Activated CD8-positive, alpha-beta memory T cell treated with anti-CD3 and anti-CD28 coated beads for 48 hours (primary cell): ENCODE measurements at regions not wholly inside any gene's neighbourhood (a gene's known extent, or its start where the extent isn't known, plus 50 kb on each side); places are given as distances from the start of the nearest gene placed in this dataset.
"Not testable (repeated sequence)": the region's sequence is repeated elsewhere in the genome, so short reads cannot be mapped to it uniquely, and the experiment has no call there.

Experiments used
- DNase-seq, 3 experiments: peaks; one replicate each; pipeline ENCODE4 v3.0.0-alpha.2; 2020; ENCODE audit warnings: low read depth in 2 of 3, low spot score in 2 of 3

GRCh38 chr2:58369594-58369993 lies 128.5 kb upstream of the FANCL start:
- DNase-seq = no peak

GRCh38 chr2:58364098-58364497 lies 123.0 kb upstream of the FANCL start:
- no peak for DNase-seq

GRCh38 chr2:58358026-58358425 lies 116.9 kb upstream of the FANCL start:
- DNase-seq = no peak

GRCh38 chr2:58357521-58357920 lies 116.4 kb upstream of the FANCL start:
- DNase-seq = no peak

GRCh38 chr2:58354230-58354629 lies 113.1 kb upstream of the FANCL start:
- DNase-seq = no peak

- DNase-seq = no peak
Measured at GRCh38 chr2:58350484-58350883, 109.4 kb upstream of the FANCL start.

GRCh38 chr2:58347810-58348209 lies 106.7 kb upstream of the FANCL start:
- DNase-seq = no peak

- no peak for DNase-seq
Measured at GRCh38 chr2:58341047-58341446, 99.9 kb upstream of the FANCL start.

GRCh38 chr2:58339548-58340243 lies 98.6 kb upstream of the FANCL start:
- DNase-seq = no peak

- DNase-seq = no peak
Measured at GRCh38 chr2:58336416-58336815, 95.3 kb upstream of the FANCL start.

GRCh38 chr2:58334414-58334813 lies 93.3 kb upstream of the FANCL start:
- no peak for DNase-seq

GRCh38 chr2:58325296-58325895 lies 84.3 kb upstream of the FANCL start:
- DNase-seq = not testable (repeated sequence)

GRCh38 chr2:58319481-58319880 lies 78.4 kb upstream of the FANCL start:
- no peak for DNase-seq

- not testable (repeated sequence) for DNase-seq
Measured at GRCh38 chr2:58318949-58319348, 77.8 kb upstream of the FANCL start.

- DNase-seq = no peak
Measured at GRCh38 chr2:58313926-58314325, 72.8 kb upstream of the FANCL start.

GRCh38 chr2:58308435-58308834 lies 67.3 kb upstream of the FANCL start:
- DNase-seq = no peak

- no peak for DNase-seq
Measured at GRCh38 chr2:58304843-58305242, 63.7 kb upstream of the FANCL start.

GRCh38 chr2:58299123-58299522 lies 58.0 kb upstream of the FANCL start:
- no peak for DNase-seq

GRCh38 chr2:58293056-58293455 lies 51.9 kb upstream of the FANCL start:
- DNase-seq = no peak

- DNase-seq = no peak
Measured at GRCh38 chr2:58291726-58292438, 50.8 kb upstream of the FANCL start.
